HG03159 (cell line): ENCODE measurements at regions not wholly inside any gene's neighbourhood (a gene's known extent, or its start where the extent isn't known, plus 50 kb on each side); places are given as distances from the start of the nearest gene placed in this dataset.

ENCODE experiments used
- ATAC-seq: cut with Tn5 transposase; IDR thresholded peaks from one replicate; pipeline ENCODE4 v1.9.1; 2021; ENCODE audit warnings: mild to moderate bottlenecking, moderate library complexity; ENCODE audit not compliant: unreplicated experiment

DNA sequence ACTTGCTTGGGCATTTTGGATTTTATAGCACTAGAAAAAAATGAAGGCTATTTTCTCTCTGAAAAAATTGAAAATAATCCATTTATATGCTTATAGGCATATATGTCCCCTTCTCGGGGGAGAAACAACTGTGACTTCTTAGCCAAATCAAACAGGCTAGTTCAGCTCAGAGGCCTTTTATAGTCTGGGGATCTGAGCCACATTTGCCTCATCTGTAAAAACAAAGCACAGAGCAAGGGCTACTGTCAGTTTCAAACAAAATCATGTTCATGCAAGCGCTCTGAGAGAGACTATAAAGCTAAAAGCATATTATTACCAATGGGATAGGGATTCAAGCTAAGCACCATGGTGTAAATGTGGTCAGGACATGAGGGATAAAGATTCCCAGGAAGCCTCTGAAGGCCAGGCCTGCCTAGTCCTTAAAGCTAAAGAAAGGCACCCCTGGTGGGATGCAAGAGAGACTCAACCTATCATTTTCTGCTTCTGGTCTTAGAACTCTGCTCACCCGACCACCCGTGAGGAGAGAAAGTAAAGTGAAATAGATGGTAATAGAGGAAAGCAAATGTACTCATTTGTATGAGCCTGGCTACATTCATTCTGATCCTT lies 51.0 kb upstream of the IL12A start:
- no peak for ATAC-seq

DNA sequence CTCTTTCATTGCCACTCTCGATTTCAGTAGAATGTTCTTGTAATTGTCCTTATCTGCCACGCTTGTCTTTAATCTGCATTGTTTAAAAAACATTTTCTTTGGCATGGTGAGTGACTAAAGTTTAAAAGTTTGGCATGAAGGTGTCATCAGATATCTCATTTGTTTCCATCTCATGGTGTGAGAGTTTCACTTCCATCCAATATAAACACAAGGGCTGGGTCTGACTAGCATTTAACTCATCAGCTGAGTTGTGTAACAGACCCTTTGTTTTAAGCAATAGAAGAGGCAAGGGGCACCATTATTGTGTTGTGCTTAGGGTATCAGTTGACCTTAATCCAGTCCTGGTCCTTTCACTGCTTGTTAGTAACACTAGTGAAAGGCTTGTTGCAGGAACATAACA lies 49.9 kb upstream of the IL12A start:
- no peak for ATAC-seq
